ENCODE measurements at regions not wholly inside any gene's neighbourhood (a gene's known extent, or its start where the extent isn't known, plus 50 kb on each side); places are given as distances from the start of the nearest gene placed in this dataset.

DNA sequence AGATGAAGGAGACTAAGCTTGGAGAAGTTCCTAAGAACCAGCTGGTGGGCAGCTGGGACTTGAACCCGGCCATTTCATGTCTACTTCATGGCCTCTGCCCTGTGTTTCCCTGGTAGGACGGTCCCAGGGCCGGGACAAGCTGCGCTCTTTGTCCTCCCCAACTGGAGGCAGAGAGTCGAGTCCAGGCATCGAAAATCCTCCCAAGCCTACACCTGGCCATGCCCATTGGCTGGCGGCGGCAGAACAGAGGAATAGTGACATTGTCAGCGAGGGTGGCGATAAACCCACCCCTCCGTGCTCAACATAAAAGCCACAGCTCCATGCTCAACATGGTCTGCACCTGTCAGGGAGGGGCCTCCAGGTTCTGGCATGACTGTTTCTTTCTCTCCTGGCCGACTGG lies 77.7 kb downstream of the RBFOX3 start:
- Histone ChIP-seq H3K56ac (ENCODE audit: insufficient read length, low read depth, low read length) (no peak overlapping the region), H2BK12ac (ENCODE audit: insufficient read length, low read depth, low read length) (no peak overlapping the region), H4K91ac (ENCODE audit: insufficient read length, low read depth, low read length) (no peak overlapping the region), H4K5ac (ENCODE audit: insufficient read length, low read depth, low read length) (no peak overlapping the region), H4K8ac (replicated peaks; ENCODE audit: insufficient read length, low read depth, low read length) (no peak overlapping the region), H3K23ac (ENCODE audit: insufficient read length, low read depth, low read length) (no peak overlapping the region), H2BK20ac (ENCODE audit: low read depth, low read length, poor library complexity, severe bottlenecking) (no peak overlapping the region), H2AFZ (ENCODE audit: low read length) (no peak overlapping the region), H3K79me1 (ENCODE audit: insufficient read depth, low read depth, low read length, poor library complexity, severe bottlenecking) (no peaks in the 10 kb centered on the region), H3K18ac (ENCODE audit: insufficient read length, low read depth, low read length) (no peak overlapping the region), H2BK5ac (ENCODE audit: insufficient read length, low read length) (no peak overlapping the region), H3T11ph (ENCODE audit: low read length) (no peak overlapping the region), H3K79me2 (ENCODE audit: insufficient read depth, low read length) (no peaks in the 10 kb centered on the region), H3K27ac (ENCODE audit: insufficient read length, low read depth, low read length) (no peak overlapping the region), H2BK15ac (ENCODE audit: low read depth, low read length) (no peak overlapping the region), H3K4me2 (ENCODE audit: insufficient read depth, insufficient read length, low read length) (no peak overlapping the region), H3K14ac (ENCODE audit: insufficient read depth, low read length) (no peak overlapping the region), H3K9ac (ENCODE audit: extremely low read depth, insufficient read length, low read length) (no peak overlapping the region), H3K4ac (ENCODE audit: low read depth, low read length) (no peak overlapping the region), H3K9me3 (ENCODE audit: control insufficient read depth, low read depth, low read length) (no peaks in the 10 kb centered on the region), H3K4me1 (ENCODE audit: insufficient read depth, low read length) (peaks cover 3% of the 10 kb centered on the region; the same call in 1 of the 2 replicates), H2BK120ac (ENCODE audit: low read depth, low read length, poor library complexity, severe bottlenecking) (no peak overlapping the region), H3K23me2 (ENCODE audit: insufficient read length, low read depth, low read length, poor library complexity, severe bottlenecking) (no peaks in the 10 kb centered on the region), H3K27me3 (ENCODE audit: insufficient read depth, low read length) (no peaks in the 10 kb centered on the region), H4K20me1 (ENCODE audit: control insufficient read depth, insufficient read depth, insufficient read length) (no peaks in the 10 kb centered on the region), H2AK5ac (ENCODE audit: insufficient read length, low read length) (no peak overlapping the region)
- WGBS (ENCODE audit: extremely low coverage, insufficient read length, low lambda C conversion rate) = no CpG with 5 or more reads among the region's 12 CpGs
- H3K4me1 Mint-ChIP-seq = peaks cover 33 to 42% of the 10 kb centered on the region in 2 experiments
- no peak overlapping the region for H3K4me3 Mint-ChIP-seq
- no peak for DNase-seq
- TF ChIP-seq, protein P1, sequence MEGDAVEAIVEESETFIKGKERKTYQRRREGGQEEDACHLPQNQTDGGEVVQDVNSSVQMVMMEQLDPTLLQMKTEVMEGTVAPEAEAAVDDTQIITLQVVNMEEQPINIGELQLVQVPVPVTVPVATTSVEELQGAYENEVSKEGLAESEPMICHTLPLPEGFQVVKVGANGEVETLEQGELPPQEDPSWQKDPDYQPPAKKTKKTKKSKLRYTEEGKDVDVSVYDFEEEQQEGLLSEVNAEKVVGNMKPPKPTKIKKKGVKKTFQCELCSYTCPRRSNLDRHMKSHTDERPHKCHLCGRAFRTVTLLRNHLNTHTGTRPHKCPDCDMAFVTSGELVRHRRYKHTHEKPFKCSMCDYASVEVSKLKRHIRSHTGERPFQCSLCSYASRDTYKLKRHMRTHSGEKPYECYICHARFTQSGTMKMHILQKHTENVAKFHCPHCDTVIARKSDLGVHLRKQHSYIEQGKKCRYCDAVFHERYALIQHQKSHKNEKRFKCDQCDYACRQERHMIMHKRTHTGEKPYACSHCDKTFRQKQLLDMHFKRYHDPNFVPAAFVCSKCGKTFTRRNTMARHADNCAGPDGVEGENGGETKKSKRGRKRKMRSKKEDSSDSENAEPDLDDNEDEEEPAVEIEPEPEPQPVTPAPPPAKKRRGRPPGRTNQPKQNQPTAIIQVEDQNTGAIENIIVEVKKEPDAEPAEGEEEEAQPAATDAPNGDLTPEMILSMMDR (conservative IDR thresholded peaks at IDR 0.05) = no peak
- H3K27me3 Mint-ChIP-seq (ENCODE audit: low read depth) = peaks cover 10% of the 10 kb centered on the region
- H3K9me3 Mint-ChIP-seq = no peaks in the 10 kb centered on the region; a peak in 2 of 5 replicates
- no peaks in the 10 kb centered on the region; a peak in 2 of 7 replicates for H3K36me3 Mint-ChIP-seq (ENCODE audit: insufficient read depth in 1 of 3, low read depth in 3 of 3)
- no peak overlapping the region for H3K27ac Mint-ChIP-seq

Measured in H9 (cell line).